ENCODE measurements at regions not wholly inside any gene's neighbourhood (a gene's known extent, or its start where the extent isn't known, plus 50 kb on each side); places are given as distances from the start of the nearest gene placed in this dataset.

DNA sequence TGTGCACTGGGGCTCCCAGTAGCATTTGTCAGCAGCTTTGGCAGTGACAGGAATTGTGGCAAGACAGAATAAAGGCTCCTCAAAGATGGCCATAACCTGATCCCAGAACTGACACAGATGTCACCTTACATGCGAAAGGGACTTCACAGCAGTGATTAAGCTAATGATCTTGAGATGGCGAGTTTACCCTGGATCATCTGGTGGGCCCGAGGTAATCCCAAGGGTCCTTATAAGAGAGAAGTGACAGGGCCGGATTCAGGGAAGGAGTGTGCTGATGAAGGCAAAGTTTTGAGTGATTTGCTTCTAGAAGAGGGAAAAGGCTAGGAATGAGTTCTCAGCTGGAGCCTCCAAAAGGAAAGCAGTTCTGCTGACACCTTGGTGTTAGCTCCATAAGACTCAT, 333.9 kb downstream of the LPIN1 start:
- intact Hi-C loops (cut with micrococcal nuclease) = no loop called here

GRCh38 chr2:12081481-12082210, 335.2 kb downstream of the LPIN1 start:
- intact Hi-C loops (cut with micrococcal nuclease) = no loop called here

DNA sequence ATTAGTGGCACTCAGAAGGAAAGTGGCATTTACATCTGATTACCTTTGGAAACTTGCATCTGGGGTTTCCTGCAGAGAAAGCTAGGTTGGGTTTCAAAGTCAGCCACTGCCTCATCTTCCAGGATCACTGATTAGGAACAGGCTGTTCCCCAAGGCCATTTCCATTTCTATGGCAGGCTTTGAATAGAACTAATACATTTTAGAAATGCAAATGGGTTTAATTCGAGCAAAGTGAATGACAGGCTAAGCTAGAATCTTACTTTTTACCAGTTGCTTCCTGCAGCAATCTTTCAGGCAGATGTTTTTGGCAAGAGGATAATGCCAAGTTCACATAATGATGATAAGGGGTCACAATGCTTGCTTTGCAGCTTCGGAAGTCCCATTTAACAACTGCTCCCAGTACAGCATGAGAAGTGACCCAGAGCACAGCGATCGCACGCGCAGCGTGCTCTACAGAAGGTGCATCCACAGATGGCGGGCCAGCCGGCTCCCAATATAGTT, 336.7 kb downstream of the LPIN1 start:
- intact Hi-C loops (cut with micrococcal nuclease) = no loop called here

DNA sequence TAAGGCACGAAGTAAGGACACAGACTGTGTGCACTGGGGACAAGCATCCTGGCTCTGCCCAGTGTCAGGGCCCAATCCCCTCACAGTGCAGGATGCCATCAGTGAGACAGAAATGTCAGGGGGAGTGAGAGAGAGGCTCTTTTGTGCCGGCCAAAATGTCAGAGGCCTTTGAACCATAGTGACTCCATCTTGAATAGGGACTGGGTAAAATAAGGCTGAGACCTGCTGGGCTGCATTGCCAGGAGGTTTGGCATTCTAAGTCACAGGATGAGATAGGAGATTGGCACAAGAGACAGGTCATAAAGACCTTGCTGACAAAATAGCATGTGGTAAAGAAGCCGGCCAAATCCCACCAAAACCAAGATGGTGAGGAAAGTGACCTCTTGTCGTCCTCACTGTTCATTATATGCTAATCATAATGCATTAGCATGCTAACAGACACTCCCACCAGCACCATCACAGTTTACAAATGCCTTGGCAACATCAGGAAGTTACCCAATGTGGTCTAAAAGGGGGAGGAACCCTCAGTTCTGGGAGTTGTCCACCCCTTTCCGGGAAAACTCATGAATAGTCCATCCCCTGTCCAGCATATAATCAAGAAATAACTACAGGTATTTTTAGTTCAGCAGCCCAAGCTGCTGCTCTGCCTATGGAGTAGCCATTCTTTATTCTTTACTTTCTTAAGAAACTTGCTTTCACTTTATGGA, 337.4 kb downstream of the LPIN1 start:
- intact Hi-C loops (cut with micrococcal nuclease) = no loop called here

DNA sequence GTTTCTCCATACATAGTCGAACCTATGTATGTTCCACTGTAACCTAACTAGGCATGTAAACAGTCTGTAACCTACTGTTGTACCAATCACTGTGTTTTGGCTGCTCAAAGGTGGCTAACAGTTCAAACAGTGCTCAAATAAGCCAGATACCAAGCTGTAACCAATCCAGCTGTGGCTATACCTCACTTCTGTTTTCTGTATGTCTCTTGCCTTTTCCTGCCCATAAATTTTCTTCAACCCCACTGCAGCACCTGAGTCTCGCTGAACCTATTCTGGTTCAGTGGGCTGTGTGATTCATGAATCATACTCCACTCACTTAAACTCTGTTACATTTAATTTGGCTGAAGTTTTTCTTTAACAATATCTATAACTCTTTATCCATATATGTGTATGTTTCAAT, 340.7 kb downstream of the LPIN1 start:
- intact Hi-C loops (cut with micrococcal nuclease) = no loop called here

DNA sequence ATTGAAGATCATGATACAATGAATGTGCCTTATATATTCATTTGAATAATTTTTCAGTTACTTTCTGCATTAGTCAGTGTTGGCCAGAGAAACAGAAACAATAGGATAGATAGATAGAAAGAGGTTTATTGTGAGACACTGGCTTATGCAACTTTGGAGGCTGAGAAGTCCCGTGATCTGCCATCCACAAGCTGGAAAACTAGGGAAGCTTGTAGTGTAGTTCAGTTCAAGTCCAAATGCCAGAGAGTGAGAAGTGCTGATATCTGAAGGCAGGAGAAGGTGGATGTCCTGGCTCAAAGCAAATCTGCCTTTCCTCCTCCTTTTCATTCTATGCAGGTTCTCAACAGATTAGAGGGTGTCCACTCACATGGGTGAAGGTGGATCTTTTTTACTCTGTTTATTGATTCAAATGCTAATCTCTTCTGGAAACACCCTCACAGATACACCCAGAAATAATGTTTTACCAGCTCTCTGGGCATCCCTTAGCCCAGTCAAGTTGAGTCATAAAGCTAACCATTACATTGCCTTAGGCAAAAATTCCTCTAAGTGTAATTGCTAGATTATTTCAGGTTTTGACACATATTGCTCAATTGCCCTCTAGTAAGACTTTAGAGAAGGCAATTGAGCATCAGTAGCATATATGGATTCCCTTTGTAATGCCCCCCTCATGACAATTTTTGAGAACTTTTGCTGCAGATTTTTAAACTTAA, 341.4 kb downstream of the LPIN1 start:
- intact Hi-C loops (cut with micrococcal nuclease) = no loop called here

DNA sequence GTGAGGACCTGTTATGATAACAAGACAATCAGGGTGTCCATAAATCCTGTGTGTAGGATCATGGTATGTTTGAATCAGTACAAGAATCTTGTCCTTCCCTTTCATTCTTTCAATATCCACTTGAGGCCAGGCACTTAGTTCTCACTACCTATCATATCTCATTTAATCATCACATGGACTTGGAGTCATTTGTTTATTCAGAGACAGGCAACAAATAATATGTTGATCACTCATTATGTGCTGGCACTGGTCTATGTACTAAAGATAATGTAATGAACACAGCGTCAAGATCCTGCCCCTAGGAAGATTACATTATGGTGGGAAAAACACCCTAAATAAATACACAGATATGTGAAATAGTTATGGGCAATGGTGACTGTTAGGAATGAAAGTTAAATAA, 342.6 kb downstream of the LPIN1 start:
- intact Hi-C loops (cut with micrococcal nuclease) = no loop called here

GRCh38 chr2:12089496-12089895, 343.1 kb downstream of the LPIN1 start:
- intact Hi-C loops (cut with micrococcal nuclease) = no loop called here

GRCh38 chr2:12090072-12090471, 343.6 kb downstream of the LPIN1 start:
- intact Hi-C loops (cut with micrococcal nuclease) = no loop called here

DNA sequence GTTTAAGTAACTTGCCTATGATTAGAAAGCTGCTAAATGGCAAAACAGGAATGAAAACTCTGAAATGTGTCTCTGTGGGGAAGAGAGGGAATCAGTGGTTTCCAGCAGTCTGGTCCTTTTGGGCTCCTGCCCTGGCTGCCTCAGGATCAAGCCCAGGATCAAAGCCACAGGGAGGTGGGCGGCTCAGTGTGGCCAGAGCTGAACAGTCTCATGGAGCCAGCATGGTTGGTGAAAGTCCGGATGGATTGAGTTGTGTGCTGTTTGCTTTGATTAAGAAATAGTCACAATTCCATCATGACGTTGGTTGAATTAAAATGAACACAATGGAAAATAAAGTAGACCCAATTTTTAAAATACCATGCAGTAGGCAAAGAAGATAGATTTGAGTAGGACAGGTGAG, 344.2 kb downstream of the LPIN1 start:
- intact Hi-C loops (cut with micrococcal nuclease) = no loop called here

DNA sequence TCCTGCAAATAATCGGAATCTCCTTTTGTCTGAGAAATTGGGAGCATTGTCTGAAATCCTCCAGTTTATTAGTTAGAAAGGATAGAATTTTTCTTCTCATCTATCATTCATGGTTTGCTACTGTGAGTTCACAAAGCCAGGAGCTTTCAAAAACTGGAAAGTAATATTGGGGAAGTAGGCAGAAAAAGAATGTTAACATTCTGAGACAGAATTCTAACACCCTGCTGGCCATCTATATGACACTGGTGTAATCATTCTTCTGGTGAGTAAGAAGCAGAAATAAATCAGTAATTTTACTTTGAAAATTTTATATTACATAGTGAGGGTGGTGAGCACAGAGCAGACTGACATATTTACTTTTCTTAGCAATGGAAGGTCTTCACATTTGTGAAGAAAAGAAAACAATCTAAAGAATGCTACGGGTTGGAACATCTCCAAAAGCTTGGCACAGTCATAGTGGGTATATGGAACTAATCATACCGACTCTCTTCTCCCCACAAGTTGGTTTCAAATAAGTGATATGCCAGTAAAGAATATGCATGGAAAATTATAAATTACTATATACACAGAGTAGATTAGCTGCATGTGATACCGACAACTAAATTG, 344.9 kb downstream of the LPIN1 start:
- intact Hi-C loops (cut with micrococcal nuclease) = no loop called here

- intact Hi-C loops (cut with micrococcal nuclease) = no loop called here
These were observed 347.7 kb downstream of the LPIN1 start for GRCh38 chr2:12094134-12094533.

GRCh38 chr2:12096051-12096787, 349.8 kb downstream of the LPIN1 start:
- intact Hi-C loops (cut with micrococcal nuclease) = no loop called here

DNA sequence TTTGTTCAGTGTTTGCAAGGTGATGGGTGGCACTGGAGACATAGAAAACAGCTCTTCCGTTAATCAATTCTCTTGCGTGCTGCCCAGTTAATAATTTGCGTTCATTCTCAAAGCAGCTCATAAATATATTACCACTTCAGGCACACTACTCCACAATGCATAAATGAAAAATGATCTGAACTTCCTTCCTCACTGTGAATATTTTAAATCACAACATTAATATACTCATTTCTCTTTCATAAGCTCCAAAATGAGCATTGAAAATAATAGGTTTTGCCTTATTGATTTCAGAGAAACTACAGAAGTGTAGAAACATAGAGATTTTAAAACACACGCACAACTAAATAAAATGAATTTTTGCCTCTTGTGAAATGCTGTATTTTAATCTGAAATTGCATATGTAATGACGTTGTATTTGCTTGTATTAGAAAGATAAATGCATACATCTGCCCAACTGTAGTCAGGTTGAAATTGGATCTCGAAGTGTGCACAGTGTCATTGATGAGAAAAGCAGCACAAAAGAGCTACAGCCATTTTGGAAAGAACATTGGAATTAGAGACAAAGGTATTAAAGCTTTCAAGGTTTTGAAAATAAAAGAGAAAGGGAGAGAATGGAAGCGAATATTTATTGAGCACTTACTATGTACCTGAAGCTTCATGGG, 350.5 kb downstream of the LPIN1 start:
- intact Hi-C loops (cut with micrococcal nuclease) = no loop called here

- intact Hi-C loops (cut with micrococcal nuclease) = no loop called here
These were observed 351.4 kb downstream of the LPIN1 start for GRCh38 chr2:12097859-12098258.

GRCh38 chr2:12099374-12099773, 352.9 kb downstream of the LPIN1 start:
- intact Hi-C loops (cut with micrococcal nuclease) = no loop called here

DNA sequence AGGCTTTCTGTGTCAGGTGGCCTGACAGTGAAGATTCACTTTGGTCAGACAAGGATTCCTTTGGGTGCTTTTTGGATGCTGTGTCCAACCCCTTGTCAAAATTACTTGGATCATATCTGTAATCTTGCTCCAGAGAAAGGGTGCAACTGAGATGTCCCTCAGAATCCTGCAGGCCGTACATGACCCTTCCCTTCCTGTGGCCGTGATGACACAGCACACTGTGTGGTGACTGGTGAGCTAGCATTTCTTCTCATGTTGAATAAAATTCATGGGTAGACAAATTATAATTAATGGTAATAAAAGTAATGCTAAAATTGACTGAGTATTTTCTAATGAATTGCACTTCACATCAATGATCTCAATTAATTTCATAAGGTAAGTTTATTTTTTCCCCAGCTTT, 356.2 kb downstream of the LPIN1 start:
- intact Hi-C loops (cut with micrococcal nuclease) = no loop called here

- intact Hi-C loops (cut with micrococcal nuclease) = no loop called here
These were observed 358.7 kb downstream of the LPIN1 start for GRCh38 chr2:12105180-12105579.

GRCh38 chr2:12106440-12107080, 360.1 kb downstream of the LPIN1 start:
- intact Hi-C loops (cut with micrococcal nuclease) = no loop called here

DNA sequence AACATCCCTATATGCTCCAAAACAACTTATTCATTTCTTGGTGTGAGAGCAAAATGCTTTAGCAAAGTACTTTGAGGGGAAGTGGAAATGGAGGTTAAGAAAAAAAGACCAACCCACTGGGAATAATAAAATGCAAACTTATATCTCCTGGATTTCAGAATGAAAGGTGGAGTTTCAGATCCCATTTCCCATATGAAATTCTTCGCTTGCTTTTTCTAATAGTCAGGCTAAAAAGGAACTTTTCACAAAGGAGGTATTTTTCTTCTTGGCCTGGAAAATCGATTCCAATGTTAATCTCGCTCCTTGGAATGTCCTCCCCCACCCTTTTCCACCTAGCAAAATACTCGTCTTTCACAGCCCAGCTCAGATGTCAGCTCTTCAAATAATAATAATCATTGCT, 360.9 kb downstream of the LPIN1 start:
- intact Hi-C loops (cut with micrococcal nuclease) = no loop called here

All from T-helper 2 cell treated with Interferon-gamma antibody and Interleukin-4, amounts not matched to agents 100 ng/mL and 5 ng/mL, for 36 hours (primary cell).